ENCODE measurements at regions not wholly inside any gene's neighbourhood (a gene's known extent, or its start where the extent isn't known, plus 50 kb on each side); places are given as distances from the start of the nearest gene placed in this dataset.
"Not testable (repeated sequence)": the region's sequence is repeated elsewhere in the genome, so short reads cannot be mapped to it uniquely, and the experiment has no call there.

DNA sequence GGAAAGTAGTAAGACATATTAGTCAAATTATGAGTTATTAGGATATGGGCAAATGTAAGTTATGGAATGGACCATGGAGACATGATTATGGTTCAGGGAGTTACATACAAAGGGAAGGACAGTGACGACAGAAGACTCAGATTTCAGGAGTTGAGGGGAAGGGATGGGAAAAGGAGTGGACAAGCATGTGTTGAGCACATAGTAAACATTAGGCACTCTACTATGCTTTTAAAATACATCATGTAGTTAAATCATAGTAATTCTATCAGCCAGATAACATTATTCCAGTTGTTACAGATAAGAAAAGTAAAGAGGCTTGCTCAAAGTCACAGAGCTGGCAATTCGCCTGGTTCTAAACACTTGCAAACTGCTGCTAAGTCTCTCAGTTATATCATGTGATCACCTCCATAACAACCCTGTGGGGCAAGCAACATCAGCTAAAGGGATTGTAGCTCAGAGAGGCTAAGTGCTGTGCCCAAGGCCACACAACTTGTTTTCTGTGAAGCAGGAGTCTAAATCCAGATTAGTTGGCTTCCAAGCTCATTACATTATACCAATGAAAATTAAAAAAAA is 115.2 kb upstream of the MDFIC start:
- DNase-seq = no peak

DNA sequence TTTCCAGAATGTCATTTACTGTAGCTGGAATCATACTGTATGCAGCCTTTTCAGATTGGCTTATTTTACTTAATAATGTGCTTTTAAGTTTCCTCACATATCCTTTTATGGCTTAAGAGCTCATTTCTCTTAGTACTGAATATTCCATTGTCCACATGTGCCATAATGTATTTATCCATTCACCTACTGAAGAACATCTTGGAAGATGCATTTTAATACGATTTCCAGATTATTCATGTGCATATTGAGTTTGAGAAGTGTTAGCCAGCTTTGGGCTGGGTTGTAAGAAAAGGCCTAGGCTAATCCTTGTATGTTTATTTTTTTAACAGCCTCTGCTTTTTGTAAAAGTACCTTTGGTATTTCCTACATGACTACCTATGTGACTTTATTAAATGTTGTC is 109.3 kb upstream of the MDFIC start:
- no peak for DNase-seq

DNA sequence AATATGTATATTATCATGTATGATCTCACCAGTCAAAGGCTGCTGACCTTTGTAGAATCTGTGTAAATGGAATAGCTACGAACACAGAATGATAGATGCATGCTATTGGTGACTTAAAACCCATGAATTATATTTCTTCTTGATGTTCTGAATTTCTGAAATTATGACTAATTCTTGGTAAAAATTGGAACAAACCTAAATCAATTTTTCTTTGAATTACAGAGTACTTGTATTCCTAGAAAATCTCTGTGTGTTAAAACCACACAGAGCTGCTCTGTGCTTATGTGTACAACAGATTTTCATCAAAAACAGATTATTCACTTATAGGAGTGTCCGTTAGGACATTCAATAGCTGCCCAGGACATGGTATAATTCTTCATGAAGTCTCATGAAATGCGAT is 108.3 kb upstream of the MDFIC start:
- DNase-seq = no peak

DNA sequence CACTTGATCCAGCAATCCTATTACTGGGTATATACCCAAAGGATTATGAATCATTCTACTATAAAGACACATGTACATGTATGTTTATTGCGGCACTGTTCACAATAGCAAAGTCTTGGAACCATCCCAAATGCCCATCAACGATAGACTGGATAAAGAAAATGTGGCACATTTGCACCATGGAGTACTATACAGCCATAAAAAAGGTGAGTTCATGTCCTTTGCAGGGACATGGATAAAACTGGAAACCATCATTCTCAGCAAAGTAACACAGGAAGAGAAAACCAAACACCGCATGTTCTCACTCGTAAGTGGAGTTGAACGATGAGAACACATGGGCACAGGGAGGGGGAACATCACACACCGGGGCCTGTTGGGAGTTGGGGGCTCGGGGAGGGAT is 104.9 kb upstream of the MDFIC start:
- not testable (repeated sequence) for DNase-seq

DNA sequence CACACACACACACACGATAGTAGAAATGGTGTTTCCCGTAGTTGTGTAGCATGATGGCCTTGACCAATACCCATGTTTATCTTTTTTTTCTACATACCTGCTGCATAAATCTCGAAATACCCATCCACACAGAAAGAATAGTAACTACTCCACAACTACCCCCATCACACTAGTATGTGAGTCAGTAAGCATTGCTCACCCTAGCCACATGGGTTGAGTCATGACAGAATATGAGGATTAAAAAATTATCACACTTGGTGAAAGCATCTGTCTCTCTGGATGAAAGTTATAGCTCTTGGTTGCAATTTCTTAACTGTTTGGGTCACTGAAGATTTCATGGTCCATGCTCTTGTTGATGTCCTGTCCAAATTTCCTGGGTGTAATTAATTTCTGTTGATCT is 103.4 kb upstream of the MDFIC start:
- no peak for DNase-seq

DNA sequence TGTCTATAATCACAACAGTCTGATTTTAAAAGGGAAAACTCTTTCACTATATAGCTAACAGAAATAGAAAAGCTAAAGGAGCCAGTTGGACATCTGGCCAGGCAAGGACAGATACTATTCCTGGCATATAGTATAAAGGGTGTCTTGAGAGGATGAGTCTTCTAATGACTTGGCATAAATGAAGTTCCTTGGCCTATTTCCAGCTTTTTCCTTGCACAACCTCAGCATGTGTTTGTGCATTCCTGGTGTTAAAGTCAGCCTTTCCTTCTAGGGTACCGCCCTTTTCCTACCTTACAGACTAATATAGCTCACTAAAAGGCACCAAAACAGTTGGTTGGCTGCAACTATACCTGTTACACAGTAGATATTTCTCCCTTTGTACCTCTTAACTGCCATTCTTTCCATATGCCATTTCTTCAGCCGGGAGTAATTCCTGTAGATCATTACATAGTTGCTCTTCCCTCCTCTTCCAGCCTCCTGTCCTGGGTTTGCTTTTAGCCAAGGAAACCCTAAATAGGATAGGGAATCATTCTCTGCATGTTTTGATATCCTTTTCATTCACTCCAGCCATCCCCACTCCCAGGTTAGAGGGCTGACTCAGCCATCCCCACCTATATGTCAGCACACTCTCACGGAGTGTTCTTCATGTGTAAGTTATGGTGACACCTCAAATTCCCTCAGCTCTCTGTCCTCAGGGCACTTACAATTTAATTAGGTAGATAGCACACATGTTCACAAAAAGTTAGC is 102.1 kb upstream of the MDFIC start:
- no peak for DNase-seq

DNA sequence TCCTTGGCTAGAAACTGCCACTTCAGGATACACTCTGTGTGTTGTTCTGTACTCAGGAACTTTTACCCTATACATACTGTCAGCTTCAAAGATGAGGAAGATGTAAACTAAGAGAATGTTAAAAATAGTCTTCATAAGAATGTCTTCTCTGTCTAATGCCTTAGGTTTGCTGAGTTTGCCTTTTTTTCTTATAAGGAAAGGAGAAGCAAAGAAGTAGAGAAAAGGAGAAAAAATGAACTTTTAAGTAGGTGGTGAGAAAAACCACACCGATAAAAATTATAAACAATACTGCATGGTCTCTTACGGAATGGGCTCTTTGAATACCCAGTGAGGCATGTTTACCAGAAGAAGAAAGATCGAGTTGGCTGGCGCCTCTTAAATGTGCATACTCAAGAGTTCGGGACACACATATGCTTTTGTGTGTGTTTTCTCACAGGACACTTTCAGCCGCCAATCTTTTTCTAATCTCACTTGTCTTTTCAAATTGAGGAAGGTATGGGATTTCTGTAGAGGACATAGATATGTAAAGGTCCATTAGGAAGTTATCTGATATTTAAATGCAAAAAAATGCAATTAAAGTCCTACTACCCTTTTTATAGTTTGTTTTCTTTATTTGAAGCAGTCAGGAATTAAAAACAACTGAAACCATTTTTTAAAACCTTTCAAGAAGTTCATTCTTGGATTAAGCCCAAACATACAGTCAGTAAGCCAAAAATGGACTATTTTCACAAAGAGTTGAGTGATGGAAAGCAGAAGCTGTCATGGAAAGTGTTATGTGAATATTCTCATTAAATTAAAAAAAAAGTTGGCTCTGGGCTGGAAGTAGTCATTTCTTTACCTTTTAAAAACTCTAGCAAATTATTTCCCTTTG is 100.6 kb upstream of the MDFIC start:
- DNase-seq = no peak

DNA sequence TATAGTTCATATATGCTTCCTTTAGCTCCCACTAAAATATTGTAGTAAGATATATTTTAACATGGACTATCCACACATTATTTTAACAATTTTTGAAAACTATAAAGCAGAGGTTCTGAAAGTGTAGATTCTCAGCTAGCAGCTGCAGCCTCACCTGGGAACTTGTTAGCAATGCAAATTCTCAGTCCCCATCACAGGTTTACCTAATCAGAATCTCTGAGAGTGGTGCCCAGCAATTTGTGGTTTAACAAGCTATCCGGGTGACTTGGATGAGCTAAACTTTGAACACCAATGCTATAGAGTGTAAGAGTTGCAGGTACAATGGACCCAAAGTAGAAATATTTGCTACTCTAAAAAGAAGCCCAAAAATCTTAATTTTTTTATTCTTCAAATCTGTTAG is 99.8 kb upstream of the MDFIC start:
- DNase-seq = no peak

DNA sequence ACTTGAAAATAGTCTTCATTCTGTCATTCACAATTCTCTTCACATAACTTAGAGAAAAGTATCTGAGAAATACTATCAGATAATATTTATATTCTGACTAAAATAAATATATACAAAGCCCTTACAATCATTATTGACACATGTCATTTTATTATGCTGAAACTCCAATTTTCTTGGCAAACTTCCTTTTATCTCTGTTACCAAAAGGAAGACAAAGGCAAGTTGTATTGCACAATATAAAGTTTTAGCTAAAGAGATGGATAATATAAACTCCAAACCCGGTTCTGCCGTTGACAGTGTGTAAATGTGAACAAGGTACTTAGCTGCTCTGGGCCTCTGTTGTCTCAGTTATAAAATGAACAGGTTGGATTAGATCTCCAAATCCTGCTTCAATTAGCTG is 99.0 kb upstream of the MDFIC start:
- no peak for DNase-seq

DNA sequence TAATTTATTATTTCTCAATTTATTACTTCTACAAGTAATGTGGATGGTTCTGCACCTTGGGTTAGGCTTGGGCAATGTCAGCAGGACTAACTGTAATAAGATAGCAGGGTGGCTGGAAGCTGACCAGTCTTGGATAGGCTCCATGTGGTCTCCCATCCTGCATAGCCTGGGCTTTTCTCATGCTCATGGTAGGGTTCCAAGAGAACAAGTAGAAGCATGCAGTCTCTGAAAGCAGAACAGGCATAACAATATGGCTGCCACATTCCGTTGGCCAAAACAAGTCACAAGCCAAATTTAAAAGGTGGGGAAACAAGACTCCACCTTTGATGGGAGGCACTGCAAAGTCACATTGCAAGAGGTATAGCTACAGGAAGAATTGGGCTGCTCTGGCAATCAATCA is 98.6 kb upstream of the MDFIC start:
- no peak for DNase-seq

DNA sequence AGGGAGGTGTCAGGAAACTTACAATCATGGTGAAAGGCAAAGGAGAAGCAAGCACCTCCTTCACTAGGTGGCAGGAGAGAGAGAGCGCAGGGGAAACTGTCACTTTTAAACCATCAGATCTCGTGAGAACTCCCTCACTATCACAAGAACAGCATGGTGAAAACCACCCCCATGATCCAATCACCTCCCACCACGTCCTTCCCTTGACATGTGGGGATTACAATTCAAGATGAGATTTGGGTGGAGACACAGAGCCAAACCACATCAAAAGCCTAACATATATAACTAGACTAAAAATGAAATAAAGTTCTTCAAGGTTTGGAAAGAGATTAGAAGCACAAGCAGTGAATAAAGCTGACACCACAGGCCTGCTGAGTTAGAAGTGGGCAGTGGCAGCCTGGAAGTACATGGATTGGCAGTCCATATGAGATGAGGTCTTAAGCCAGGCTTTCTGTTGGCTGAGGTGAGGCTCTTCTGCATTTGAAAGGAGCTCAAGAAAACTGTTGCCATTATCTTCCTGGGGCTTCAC is 96.4 kb upstream of the MDFIC start:
- DNase-seq = peak; percentile 10

DNA sequence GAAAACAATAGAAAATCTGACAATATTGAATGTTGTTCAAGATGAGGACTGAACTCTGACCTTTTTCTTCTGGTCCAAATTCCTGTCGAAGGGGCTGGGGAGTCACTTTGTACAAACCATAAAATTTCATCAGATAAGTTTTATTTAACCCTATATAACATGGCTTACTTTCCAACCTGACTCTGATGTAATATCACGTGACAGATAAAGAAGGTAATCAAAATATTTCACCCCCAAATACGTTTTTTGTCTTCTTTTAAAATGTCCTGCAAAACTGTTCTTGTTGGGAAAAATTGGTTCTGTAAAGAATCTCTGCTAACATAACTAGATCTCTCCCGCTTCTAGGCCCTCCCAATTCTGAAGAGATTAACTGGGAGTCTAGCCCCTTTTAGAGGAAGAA is 90.9 kb upstream of the MDFIC start:
- DNase-seq = no peak

DNA sequence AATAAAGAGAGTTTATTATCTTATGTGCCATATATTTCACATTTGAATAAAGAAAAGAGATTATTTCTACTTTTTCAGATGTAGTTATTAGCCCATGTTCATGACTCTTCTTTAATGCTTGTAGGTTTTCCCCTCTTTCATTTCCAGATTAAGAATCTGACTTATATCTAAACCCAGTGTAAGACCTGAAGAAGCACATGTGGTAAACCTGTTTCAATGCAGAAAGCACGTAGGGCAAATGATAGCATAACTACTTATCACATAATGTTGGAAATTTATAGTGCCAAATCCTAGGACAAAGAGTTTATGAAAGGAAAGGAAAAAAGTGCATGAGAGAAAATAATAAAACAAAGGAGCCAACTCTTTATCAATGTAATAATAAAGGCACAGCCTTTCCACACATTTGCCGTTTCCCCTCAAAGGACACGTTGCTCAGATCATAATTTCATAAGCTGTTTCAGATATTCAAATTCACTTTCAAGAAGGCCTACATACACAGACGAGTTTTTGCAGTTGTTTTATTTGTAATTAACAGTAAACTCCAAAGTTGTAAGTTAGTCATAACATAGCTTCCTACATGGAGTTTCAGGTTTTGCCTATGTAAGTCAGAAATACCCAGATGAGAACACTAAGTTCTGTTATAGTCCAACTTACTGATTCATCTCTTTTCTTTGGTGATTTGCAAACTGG is 88.8 kb upstream of the MDFIC start:
- DNase-seq = no peak

DNA sequence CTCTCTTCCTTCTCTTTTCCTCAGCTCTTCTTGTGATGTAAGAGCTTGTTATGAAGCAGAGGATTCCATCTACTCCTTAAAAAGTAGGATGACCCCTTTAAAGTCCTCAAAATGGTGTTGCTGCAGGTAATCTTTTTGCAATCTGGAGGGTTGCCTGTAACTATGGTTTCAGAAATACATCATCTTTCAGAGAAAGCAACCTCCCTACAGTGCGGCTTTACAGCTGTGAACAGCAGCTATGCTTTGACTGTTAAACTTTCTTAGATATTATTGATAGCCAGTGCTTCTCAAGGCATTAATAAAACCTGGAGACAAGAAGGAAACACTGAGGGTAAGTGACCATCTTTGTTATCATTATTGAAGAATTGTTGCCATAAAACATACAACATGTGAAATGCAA is 86.6 kb upstream of the MDFIC start:
- DNase-seq = no peak

DNA sequence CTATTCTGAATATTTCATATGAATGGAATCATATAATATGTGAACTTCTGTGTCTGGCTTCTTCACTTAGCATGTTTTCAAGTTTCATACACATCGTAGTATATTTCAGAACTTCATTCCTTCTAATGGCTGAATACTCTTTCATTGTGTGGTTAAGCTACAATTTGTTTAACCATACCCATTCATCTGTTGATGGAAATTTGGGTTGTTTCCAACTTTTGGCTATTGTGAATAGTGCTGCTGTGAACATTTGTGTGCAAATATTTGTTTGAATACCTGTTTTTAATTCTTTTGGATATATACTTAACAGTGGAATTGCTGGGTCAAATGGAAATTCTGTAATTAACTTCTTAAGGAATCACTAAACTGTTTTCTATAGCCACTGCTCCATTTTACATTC is 86.0 kb upstream of the MDFIC start:
- DNase-seq = no peak

DNA sequence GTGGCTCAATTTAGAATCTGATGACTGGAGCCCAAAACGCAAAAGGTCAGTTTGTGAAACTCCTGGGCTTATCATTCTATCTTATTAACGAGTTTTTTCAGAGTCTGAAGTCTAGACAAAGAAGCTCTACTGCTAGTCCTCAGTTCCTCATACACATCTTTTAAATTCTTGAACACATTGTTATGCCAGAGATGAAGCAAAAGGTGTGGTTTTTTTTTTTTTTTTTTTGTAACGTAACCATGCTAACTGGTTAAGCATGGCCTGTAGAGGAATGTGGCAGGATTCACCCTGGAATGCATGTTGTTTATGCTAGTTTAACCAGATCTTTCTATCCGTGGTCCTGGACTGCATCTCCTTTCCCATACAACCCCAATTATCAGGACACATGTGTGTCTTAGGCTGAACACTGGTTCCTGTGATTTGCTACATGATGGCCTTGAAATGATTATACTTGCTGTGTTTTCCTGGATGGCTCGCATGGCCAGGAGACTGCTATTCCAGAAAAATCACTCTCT is 79.3 kb upstream of the MDFIC start:
- no peak for DNase-seq

DNA sequence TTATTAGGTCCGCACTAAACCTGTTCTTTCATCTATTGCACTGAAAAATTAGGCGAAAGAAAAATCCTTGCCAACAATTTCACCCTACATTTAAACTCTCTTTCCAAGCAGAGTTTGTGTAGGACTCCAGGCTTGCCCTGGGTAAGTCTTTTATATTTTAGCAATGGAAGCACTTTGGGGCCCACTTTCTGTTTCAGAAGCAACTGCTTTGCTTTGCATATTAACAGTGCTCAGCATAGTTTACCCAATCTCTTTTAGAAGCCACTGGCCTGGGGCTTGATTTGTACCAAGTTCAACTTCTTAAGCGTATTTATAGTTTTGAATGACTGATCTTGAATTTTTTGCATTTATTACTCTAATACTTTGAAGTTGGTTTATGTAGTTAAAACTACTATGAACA is 78.8 kb upstream of the MDFIC start:
- DNase-seq = no peak

DNA sequence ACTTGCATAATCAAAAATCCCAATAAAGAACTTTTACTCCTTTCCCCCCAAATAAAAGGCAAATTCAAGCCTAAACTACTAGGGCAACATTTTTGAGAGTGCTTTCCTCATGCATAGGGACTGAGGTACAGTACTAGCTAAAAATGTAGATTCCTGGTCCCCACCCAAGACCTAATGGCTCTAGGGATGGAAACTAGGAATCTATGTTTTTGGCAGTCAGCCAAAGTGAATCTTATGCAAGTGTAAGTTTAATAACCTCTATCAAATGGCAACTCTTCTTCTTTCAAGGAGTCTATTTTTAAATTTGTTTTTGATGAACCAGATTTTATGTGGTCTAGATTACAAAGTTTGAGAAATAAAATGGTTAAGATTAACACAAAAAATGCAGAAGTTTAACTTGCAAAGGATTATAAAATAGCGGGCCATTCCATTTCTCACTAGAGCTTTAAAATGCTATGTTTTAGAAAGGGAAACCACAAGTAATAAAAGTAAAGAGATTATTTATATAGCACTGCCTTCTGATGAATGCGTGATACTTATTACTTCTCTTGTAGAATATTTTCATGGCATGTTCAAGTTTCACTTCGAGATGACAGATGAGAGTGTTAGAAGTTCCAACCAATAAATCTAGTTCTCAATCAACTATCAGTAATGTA is 70.4 kb upstream of the MDFIC start:
- DNase-seq = no peak

DNA sequence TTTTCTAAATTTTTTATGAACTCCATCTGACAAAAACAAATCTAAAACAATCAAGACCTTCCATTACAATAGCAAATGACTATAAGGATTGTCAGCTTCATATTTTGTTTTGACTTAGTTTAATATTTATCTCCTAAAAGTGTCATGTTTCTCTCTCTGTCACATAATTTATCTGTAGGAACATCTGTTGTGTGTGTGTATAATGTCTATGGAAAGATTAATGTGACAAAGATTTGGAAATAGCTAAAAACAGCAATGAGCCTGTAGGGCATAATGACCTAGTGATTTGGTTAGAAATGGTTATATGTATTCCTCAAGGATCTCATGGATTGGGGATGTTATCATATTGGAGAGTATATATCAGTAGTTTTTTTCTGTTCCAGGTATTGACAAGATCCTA is 69.6 kb upstream of the MDFIC start:
- DNase-seq = no peak

DNA sequence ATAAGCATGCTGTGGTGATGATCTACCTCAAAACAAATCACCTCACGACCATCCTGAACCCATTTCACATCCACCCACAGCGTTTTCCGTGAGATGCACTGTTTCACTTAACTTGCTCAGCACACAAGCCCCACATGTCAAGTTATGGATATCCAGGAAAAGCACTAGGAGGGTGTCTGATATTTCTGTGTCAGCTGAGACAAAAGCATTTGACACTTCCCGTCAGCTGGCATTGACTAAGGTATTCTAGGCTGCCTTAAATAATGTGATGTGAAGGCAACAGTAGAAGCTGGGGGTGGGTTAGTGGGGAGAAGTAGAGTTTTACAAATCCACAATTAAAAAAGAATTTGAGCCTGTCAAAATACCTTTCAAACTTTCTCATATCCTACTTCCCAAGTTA is 68.7 kb upstream of the MDFIC start:
- no peak for DNase-seq

DNA sequence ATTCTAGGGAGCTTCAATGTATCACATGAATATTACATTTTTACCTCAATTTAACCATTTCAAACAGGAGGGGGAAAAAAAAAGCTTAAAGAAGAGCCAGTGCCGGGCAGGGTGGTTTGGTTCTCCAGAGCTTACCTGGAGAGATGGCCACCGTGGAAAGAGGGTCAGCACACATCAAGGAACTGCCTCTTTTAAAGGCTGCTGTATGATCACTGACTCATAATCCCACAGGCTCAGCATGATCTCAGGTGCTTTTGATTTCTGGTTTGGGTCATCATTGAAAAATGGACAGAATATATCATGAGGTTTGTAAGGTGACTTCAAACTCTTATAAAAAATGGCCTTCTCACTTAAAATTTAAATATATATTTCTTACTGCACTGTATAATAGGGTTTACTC is 67.5 kb upstream of the MDFIC start:
- DNase-seq = no peak

DNA sequence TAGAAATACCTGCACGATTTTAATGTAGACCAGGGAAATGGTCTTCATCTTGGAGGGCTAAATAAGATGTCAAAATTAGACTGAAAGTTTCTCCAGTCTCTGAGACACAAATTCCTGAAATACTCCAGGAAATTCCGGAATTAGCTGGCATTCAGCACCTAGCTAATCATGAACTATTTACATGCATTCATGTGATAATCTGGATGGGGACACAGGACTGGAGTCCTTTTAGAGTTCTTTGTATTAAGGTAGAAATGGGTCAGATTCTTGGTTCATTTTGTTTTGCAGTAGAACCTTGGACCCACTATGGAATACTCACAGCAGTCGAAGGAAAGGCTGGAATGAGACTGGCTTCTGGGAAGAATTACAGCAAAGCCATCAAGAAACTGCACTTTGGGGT is 65.3 kb upstream of the MDFIC start:
- no peak for DNase-seq

Measured in central memory CD4-positive, alpha-beta T cell (primary cell).